Peyer's patch (tissue), 4 donors: ENCODE measurements at regions not wholly inside any gene's neighbourhood (a gene's known extent, or its start where the extent isn't known, plus 50 kb on each side); places are given as distances from the start of the nearest gene placed in this dataset.

ENCODE experiments used
- POLR2A ChIP-seq, 2 donors: fragments of 450-650 bp; IDR thresholded peaks; one replicate each; pipeline ENCODE4 v1.5.1; 2017; ENCODE audit warnings: antibody characterized with exemption in 2 of 2, mild to moderate bottlenecking in 2 of 2, moderate library complexity in 2 of 2
- TF ChIP-seq, protein P1 (sequence below), 6 experiments: fragments of 450-650 bp in 4 of 6; fragments of 200-600 bp in 2 of 6; sonication (generic) in 1 of 6; IDR thresholded peaks; one replicate each; pipeline ENCODE4 v1.5.1; 2017 to 2019; ENCODE audit warnings: antibody characterized with exemption in 6 of 6, mild to moderate bottlenecking in 3 of 6, moderate library complexity in 1 of 6

DNA sequence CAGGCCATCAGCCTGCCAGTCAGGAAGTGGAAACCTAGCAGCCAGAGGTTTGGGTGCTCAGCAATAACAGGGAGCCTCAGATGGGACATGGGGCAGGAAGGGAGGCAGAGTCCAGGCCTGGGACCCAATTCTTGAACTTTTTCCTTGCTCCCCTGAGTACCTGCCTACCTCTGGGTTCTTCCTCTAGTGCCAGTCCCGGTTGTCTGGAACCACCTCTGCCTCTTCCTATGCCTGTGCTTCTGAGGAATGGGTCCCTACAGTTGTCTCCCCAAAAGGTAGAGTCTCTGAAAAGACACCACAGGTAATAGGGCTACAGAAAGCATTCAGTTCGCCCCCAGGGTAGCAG is 212.4 kb upstream of the MAMLD1 start:
- TF ChIP-seq, protein P1, sequence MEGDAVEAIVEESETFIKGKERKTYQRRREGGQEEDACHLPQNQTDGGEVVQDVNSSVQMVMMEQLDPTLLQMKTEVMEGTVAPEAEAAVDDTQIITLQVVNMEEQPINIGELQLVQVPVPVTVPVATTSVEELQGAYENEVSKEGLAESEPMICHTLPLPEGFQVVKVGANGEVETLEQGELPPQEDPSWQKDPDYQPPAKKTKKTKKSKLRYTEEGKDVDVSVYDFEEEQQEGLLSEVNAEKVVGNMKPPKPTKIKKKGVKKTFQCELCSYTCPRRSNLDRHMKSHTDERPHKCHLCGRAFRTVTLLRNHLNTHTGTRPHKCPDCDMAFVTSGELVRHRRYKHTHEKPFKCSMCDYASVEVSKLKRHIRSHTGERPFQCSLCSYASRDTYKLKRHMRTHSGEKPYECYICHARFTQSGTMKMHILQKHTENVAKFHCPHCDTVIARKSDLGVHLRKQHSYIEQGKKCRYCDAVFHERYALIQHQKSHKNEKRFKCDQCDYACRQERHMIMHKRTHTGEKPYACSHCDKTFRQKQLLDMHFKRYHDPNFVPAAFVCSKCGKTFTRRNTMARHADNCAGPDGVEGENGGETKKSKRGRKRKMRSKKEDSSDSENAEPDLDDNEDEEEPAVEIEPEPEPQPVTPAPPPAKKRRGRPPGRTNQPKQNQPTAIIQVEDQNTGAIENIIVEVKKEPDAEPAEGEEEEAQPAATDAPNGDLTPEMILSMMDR (IDR thresholded peaks at IDR 0.05) = no peak
- no peak for TF ChIP-seq POLR2A (IDR thresholded peaks at IDR 0.05)
